HEK293T (cell line): ENCODE measurements at regions not wholly inside any gene's neighbourhood (a gene's known extent, or its start where the extent isn't known, plus 50 kb on each side); places are given as distances from the start of the nearest gene placed in this dataset.

Source experiments
- ARNT ChIP-seq: fragments of 450-650 bp; IDR thresholded peaks from 2 replicates; pipeline ENCODE4 v1.6.1; 2017; ENCODE audit warnings: mild to moderate bottlenecking
- BHLHE40 ChIP-seq: fragments of 450-650 bp; IDR thresholded peaks from 2 replicates; pipeline ENCODE4 v1.6.1; 2016; ENCODE audit warnings: mild to moderate bottlenecking, moderate library complexity, borderline replicate concordance
- FOXM1 ChIP-seq: fragments of 450-650 bp; IDR thresholded peaks from 2 replicates; pipeline ENCODE4 v1.6.1; 2017; ENCODE audit warnings: mild to moderate bottlenecking, borderline replicate concordance
- L3MBTL2 ChIP-seq: fragments of 450-650 bp; conservative IDR thresholded peaks from 2 replicates; pipeline ENCODE4 v1.6.1; 2016; ENCODE audit warnings: mild to moderate bottlenecking
- PKNOX1 ChIP-seq: fragments of 450-650 bp; IDR thresholded peaks from 2 replicates; pipeline ENCODE4 v1.6.1; 2016
- SP1 ChIP-seq: fragments of 450-650 bp; IDR thresholded peaks from 2 replicates; pipeline ENCODE4 v1.6.1; 2017

GRCh38 chr9:120018550-120018949 lies 561.4 kb downstream of the CDK5RAP2 start:
- no peak for TF ChIP-seq BHLHE40
- no peak for TF ChIP-seq FOXM1
- no peak for TF ChIP-seq PKNOX1
- TF ChIP-seq SP1 = no peak
- no peak for TF ChIP-seq ARNT
- TF ChIP-seq L3MBTL2 = no peak
